CD14-positive monocyte (primary cell): ENCODE measurements at regions not wholly inside any gene's neighbourhood (a gene's known extent, or its start where the extent isn't known, plus 50 kb on each side); places are given as distances from the start of the nearest gene placed in this dataset.

Experiments
- DNase-seq, 3 donors: peaks; one replicate each; pipeline ENCODE4 v3.0.0-alpha.2; 2011 to 2022
- H2AFZ ChIP-seq: 2 replicates; pipeline ENCODE4 v1.6.0; 2012; ENCODE audit warnings: mild to moderate bottlenecking, low read depth, low read length, inconsistent platforms; ENCODE audit not compliant: insufficient read depth, poor library complexity, severe bottlenecking
- H3K27ac ChIP-seq, 2 donors: 1 replicate in 1 of 2; 2 replicates in 1 of 2; pipeline ENCODE4 v1.5.1; 2012 to 2013; ENCODE audit warnings: low read length in 2 of 2, control low read depth in 1 of 2, inconsistent platforms in 1 of 2, low read depth in 1 of 2, mild to moderate bottlenecking in 1 of 2
- H3K27me3 ChIP-seq, 2 donors: one replicate each; pipeline versions ENCODE4 v1.6.0 to v1.6.1; 2011 to 2013; ENCODE audit warnings: low read length in 2 of 2; ENCODE audit not compliant: control insufficient read depth in 2 of 2, insufficient read depth in 2 of 2
- H3K36me3 ChIP-seq, 2 donors: replicated peaks in 1 of 2; 1 replicate in 1 of 2; 2 replicates in 1 of 2; pipeline versions ENCODE4 v1.5.1 to v1.6.1; 2012 to 2013; ENCODE audit warnings: low read length in 2 of 2, control low read depth in 1 of 2, inconsistent platforms in 1 of 2, mild to moderate bottlenecking in 1 of 2; ENCODE audit not compliant: insufficient read depth in 2 of 2, control insufficient read depth in 1 of 2
- H3K4me1 ChIP-seq, 2 donors: 1 replicate in 1 of 2; 2 replicates in 1 of 2; pipeline versions ENCODE4 v1.5.1 to v1.6.1; 2012 to 2013; ENCODE audit warnings: low read length in 2 of 2, control low read depth in 1 of 2, inconsistent platforms in 1 of 2, mild to moderate bottlenecking in 1 of 2, moderate library complexity in 1 of 2; ENCODE audit not compliant: insufficient read depth in 2 of 2, control insufficient read depth in 1 of 2
- H3K4me2 ChIP-seq: replicated peaks from 2 replicates; pipeline ENCODE3; 2012; ENCODE audit warnings: low read length, moderate library complexity, mild to moderate bottlenecking; ENCODE audit not compliant: poor library complexity, severe bottlenecking; ENCODE audit errors: extremely low read depth
- H3K4me3 ChIP-seq, 3 experiments: fragments of 200-600 bp in 1 of 3; sonication (generic) in 1 of 3; replicated peaks in 1 of 3; 1 replicate in 2 of 3; 2 replicates in 1 of 3; pipeline ENCODE4 v1.5.1; 2011 to 2013; ENCODE audit warnings: low read length in 3 of 3, mild to moderate bottlenecking in 3 of 3, control low read depth in 2 of 3, low read depth in 2 of 3, inconsistent platforms in 1 of 3, moderate library complexity in 1 of 3
- H3K79me2 ChIP-seq: 2 replicates; pipeline ENCODE4 v1.6.0; 2012; ENCODE audit warnings: mild to moderate bottlenecking, control low read depth, inconsistent platforms, low read length, moderate library complexity; ENCODE audit not compliant: insufficient read depth
- H3K9ac ChIP-seq: 2 replicates; pipeline ENCODE4 v1.6.0; 2017; ENCODE audit warnings: low read length, mild to moderate bottlenecking; ENCODE audit not compliant: insufficient read depth, poor library complexity, severe bottlenecking
- H3K9me3 ChIP-seq, 2 donors: replicated peaks in 1 of 2; 1 replicate in 1 of 2; 2 replicates in 1 of 2; pipeline versions ENCODE4 v1.5.1 to v1.6.1; 2012 to 2013; ENCODE audit warnings: low read length in 2 of 2, control low read depth in 1 of 2; ENCODE audit not compliant: control insufficient read depth in 1 of 2, insufficient read depth in 1 of 2
- H4K20me1 ChIP-seq: 2 replicates; pipeline ENCODE4 v1.6.0; 2012; ENCODE audit warnings: mild to moderate bottlenecking, low read length, control low read depth, moderate library complexity; ENCODE audit not compliant: insufficient read depth
- H3K27ac Mint-ChIP-seq, 7 donors: one replicate each; pipeline ENCODE4 v1.8.0; 2020; ENCODE audit warnings: mild to moderate bottlenecking in 7 of 7, mixed read lengths in 7 of 7, moderate library complexity in 6 of 7, inconsistent platforms in 2 of 7
- H3K27me3 Mint-ChIP-seq, 3 donors: one replicate each; pipeline ENCODE4 v1.8.0; 2021 to 2022; ENCODE audit warnings: low read depth in 3 of 3, mild to moderate bottlenecking in 3 of 3, mixed read lengths in 3 of 3, moderate library complexity in 3 of 3, inconsistent platforms in 1 of 3
- H3K36me3 Mint-ChIP-seq, 2 donors: one replicate each; pipeline ENCODE4 v1.8.0; 2020; ENCODE audit warnings: mixed read lengths in 2 of 2, inconsistent platforms in 1 of 2, mild to moderate bottlenecking in 1 of 2
- H3K4me1 Mint-ChIP-seq: one replicate; pipeline ENCODE4 v1.8.0; 2020; ENCODE audit warnings: mild to moderate bottlenecking, mixed read lengths
- H3K4me3 Mint-ChIP-seq, 2 donors: one replicate each; pipeline ENCODE4 v1.8.0; 2020; ENCODE audit warnings: mild to moderate bottlenecking in 2 of 2, mixed read lengths in 2 of 2, moderate library complexity in 1 of 2
- H3K9me3 Mint-ChIP-seq, 7 donors: one replicate each; pipeline ENCODE4 v1.8.0; 2020 to 2022; ENCODE audit warnings: mixed read lengths in 7 of 7, mild to moderate bottlenecking in 6 of 7, moderate library complexity in 6 of 7, inconsistent platforms in 2 of 7
- WGBS: methylation state at CpG from one replicate; pipeline ENCODE4 v1.1.5; 2013; ENCODE audit warnings: missing lambda C conversion rate; ENCODE audit not compliant: insufficient coverage; 5-methylcytosine and 5-hydroxymethylcytosine counted together
- intact Hi-C, 2 donors: fragments of 100-400 bp; cut with micrococcal nuclease; formaldehyde crosslinking; loops; one replicate each; pipeline versions ENCODE4 v1.15.0 to v1.15.1; 2023
- TF ChIP-seq, protein P1 (sequence below): fragments of 200-600 bp; IDR thresholded peaks from one replicate; pipeline ENCODE4 v1.8.0; 2022; ENCODE audit warnings: antibody characterized with exemption, mild to moderate bottlenecking

DNA sequence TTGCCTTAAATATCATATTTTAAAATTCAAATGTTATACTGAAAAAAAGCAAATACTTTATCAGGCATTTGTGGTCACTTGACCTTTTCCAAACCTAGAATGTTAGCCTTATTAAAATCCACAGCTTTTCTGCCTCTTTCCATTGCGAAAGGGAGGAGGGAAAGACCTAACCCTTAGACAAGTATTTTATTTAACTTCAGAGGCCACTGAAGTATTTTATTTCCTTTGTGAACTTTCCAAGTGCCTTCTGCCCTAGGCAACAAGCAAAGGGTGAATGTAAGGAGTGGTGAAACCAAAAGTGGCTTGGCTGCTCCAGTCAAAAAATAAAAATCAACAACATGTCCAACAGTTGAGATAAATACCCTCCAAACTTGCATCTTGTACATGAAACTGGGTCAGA is 376.1 kb downstream of the EFNA5 start:
- Mint-ChIP-seq H3K27me3 (peaks cover 8 to 16% (median 9%) of the 10 kb centered on the region in 3 donors), H3K4me3 (no peak overlapping the region), H3K4me1 (peaks cover 7% of the 10 kb centered on the region), H3K27ac (no peak overlapping the region), H3K9me3 (no peaks in the 10 kb centered on the region), H3K36me3 (no peaks in the 10 kb centered on the region)
- intact Hi-C loops, result no loop called here
- H3K79me2 ChIP-seq, result no peaks in the 10 kb centered on the region
- WGBS, result no CpG with 5 or more reads among the region's 1 CpG
- H3K27ac ChIP-seq, result no peak overlapping the region
- H3K9ac ChIP-seq, result no peak overlapping the region
- no peak for DNase-seq
- peaks cover 12 to 20% of the 10 kb centered on the region in 2 donors for H3K27me3 ChIP-seq
- TF ChIP-seq, protein P1, sequence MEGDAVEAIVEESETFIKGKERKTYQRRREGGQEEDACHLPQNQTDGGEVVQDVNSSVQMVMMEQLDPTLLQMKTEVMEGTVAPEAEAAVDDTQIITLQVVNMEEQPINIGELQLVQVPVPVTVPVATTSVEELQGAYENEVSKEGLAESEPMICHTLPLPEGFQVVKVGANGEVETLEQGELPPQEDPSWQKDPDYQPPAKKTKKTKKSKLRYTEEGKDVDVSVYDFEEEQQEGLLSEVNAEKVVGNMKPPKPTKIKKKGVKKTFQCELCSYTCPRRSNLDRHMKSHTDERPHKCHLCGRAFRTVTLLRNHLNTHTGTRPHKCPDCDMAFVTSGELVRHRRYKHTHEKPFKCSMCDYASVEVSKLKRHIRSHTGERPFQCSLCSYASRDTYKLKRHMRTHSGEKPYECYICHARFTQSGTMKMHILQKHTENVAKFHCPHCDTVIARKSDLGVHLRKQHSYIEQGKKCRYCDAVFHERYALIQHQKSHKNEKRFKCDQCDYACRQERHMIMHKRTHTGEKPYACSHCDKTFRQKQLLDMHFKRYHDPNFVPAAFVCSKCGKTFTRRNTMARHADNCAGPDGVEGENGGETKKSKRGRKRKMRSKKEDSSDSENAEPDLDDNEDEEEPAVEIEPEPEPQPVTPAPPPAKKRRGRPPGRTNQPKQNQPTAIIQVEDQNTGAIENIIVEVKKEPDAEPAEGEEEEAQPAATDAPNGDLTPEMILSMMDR, result no peak
- H2AFZ ChIP-seq, result no peak overlapping the region
- H3K9me3 ChIP-seq, result no peaks in the 10 kb centered on the region
- H3K36me3 ChIP-seq, result no peaks in the 10 kb centered on the region
- peaks cover 14 to 15% of the 10 kb centered on the region in 2 donors for H3K4me1 ChIP-seq
- no peaks in the 10 kb centered on the region for H4K20me1 ChIP-seq
- no peak overlapping the region for H3K4me3 ChIP-seq
- no peak overlapping the region for H3K4me2 ChIP-seq

- peaks cover 14 to 15% of the 10 kb centered on the region in 2 donors for H3K4me1 ChIP-seq
- Mint-ChIP-seq H3K27ac (peak overlapping the region in 2 of 7 donors; percentile 31 to 71), H3K36me3 (no peaks in the 10 kb centered on the region), H3K9me3 (no peaks in the 10 kb centered on the region), H3K27me3 (peaks cover 6 to 12% (median 11%) of the 10 kb centered on the region in 3 donors), H3K4me1 (peaks cover 7% of the 10 kb centered on the region), H3K4me3 (no peak overlapping the region)
- H3K4me3 ChIP-seq, result no peak overlapping the region
- intact Hi-C loops, result no loop called here
- no peak overlapping the region for H3K4me2 ChIP-seq
- H3K27ac ChIP-seq, result peak overlapping the region in 1 of 2 donors; percentile 6
- no peaks in the 10 kb centered on the region for H3K9me3 ChIP-seq
- H3K9ac ChIP-seq, result no peak overlapping the region
- TF ChIP-seq, protein P1, result no peak
- H3K79me2 ChIP-seq, result no peaks in the 10 kb centered on the region
- H3K27me3 ChIP-seq, result peaks cover 12 to 20% of the 10 kb centered on the region in 2 donors
- H3K36me3 ChIP-seq, result no peaks in the 10 kb centered on the region
- no peak overlapping the region for H2AFZ ChIP-seq
- peak; percentile 56 to 72 (median 65) for DNase-seq
- H4K20me1 ChIP-seq, result no peaks in the 10 kb centered on the region
These were observed 376.6 kb downstream of the EFNA5 start for GRCh38 chr5:107294211-107294550.
